ENCODE measurements at regions not wholly inside any gene's neighbourhood (a gene's known extent, or its start where the extent isn't known, plus 50 kb on each side); places are given as distances from the start of the nearest gene placed in this dataset.

DNA sequence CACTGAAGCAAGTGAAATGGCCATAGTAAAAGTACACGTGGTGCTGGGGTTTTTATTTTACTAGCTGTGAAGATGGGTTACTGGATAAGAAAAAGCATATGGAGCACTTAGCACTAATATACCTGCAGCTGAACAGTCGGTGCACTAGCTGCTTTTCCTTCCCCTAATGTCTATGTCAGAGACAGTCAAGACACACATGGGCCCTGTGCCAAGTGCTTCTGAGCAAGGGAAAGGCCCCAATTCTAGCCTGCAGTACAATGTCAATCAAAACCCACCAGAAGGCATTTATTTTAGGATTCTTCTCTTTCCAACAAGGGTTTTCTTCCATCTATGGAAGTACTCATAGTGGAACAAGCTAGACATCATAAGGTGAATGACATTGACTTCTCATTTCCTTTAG lies 716.7 kb downstream of the CCSER2 start:
- intact Hi-C loops (cut with micrococcal nuclease): no loop called here
- Histone ChIP-seq H3K27ac (replicated peaks) (no peak overlapping the region), H3K27me3 (ENCODE audit: low read depth) (no peaks in the 10 kb centered on the region), H3K36me3 (no peaks in the 10 kb centered on the region), H3K9me3 (replicated peaks) (peaks cover 23% of the 10 kb centered on the region), H3K4me3 (no peak overlapping the region), H3K4me1 (no peaks in the 10 kb centered on the region)
- DNase-seq: no peak
- TF ChIP-seq, protein P1, sequence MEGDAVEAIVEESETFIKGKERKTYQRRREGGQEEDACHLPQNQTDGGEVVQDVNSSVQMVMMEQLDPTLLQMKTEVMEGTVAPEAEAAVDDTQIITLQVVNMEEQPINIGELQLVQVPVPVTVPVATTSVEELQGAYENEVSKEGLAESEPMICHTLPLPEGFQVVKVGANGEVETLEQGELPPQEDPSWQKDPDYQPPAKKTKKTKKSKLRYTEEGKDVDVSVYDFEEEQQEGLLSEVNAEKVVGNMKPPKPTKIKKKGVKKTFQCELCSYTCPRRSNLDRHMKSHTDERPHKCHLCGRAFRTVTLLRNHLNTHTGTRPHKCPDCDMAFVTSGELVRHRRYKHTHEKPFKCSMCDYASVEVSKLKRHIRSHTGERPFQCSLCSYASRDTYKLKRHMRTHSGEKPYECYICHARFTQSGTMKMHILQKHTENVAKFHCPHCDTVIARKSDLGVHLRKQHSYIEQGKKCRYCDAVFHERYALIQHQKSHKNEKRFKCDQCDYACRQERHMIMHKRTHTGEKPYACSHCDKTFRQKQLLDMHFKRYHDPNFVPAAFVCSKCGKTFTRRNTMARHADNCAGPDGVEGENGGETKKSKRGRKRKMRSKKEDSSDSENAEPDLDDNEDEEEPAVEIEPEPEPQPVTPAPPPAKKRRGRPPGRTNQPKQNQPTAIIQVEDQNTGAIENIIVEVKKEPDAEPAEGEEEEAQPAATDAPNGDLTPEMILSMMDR (IDR thresholded peaks at IDR 0.05; ENCODE audit: borderline replicate concordance): no peak

DNA sequence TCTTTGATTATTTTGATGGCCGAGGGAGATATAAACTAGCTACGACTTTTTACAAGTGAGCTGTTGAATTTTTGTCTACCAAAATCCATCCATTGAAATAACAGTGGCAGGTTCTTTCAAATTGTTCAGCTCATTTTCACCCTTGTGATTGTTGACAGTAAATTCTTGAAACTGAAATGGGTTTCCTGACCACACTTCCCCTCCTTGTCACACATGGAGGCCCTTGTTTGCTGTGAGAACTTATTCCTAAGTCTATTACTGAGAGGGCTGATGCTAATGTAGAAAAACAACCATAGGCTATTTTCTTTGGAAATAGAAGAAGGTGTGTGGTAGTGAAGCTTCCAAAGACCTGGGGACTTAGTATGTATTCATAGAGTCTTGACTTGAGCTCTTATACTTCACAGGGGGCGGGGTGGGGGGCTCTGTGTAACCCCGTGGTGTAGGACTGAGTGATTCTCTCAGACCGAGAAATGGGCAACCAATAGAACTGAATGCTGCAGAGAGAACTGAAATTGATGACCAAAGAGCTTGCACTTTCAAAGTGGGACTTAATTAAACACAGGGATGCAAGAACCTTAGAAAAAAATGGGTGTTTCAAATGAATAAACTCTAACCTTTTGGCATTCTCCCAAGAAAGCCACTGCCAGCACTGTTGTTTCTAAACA lies 718.9 kb downstream of the CCSER2 start:
- no peak for DNase-seq
- Histone ChIP-seq H3K9me3 (replicated peaks) (peaks cover 14% of the 10 kb centered on the region), H3K36me3 (no peaks in the 10 kb centered on the region), H3K4me1 (no peaks in the 10 kb centered on the region), H3K27ac (replicated peaks) (no peak overlapping the region), H3K27me3 (ENCODE audit: low read depth) (no peaks in the 10 kb centered on the region), H3K4me3 (no peak overlapping the region)
- intact Hi-C loops (cut with micrococcal nuclease): no loop called here
- TF ChIP-seq, protein P1 (IDR thresholded peaks at IDR 0.05; ENCODE audit: borderline replicate concordance): no peak

DNA sequence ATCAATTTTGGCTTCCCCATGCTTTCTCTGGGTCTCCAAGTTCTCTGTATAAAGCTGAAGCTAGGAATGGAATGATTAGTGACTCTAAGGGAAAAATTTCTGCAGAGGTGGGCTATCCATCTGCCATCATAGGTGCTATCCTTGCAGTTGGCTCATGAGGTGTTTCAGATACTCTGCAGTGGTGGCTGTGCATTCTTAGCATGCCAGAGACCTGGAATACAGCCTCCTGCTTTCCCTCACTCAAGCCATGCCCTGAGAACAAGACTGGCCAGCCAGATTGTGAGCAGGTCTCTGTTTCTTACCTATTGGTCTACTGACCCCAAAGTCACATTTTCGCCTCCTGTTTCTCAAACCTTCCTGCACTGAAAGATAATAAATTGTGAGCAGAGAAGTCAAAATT lies 719.6 kb downstream of the CCSER2 start:
- TF ChIP-seq, protein P1 (IDR thresholded peaks at IDR 0.05; ENCODE audit: borderline replicate concordance): no peak
- intact Hi-C loops (cut with micrococcal nuclease): no loop called here
- Histone ChIP-seq H3K36me3 (no peaks in the 10 kb centered on the region), H3K27me3 (ENCODE audit: low read depth) (no peaks in the 10 kb centered on the region), H3K9me3 (replicated peaks) (peaks cover 14% of the 10 kb centered on the region), H3K4me1 (no peaks in the 10 kb centered on the region), H3K27ac (replicated peaks) (no peak overlapping the region), H3K4me3 (no peak overlapping the region)
- DNase-seq: no peak

DNA sequence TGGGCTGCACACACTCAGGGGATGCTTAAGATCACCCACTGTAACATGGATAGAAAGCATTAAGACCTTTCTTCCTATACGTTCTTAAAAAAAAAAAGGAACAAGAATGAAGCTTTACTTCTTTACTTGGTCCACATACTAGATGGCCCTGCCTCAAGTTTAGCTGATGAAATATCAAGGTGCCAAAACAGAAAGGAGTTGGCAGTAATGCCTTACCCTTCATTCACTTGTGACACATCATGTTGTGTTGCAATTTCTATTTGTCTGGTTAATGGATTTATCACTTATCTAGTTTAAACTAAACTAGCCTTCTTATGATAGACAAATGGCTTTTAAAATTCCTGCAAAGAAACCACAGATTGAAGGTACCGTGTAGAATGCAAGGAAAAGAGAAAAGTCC lies 720.3 kb downstream of the CCSER2 start:
- intact Hi-C loops (cut with micrococcal nuclease): no loop called here
- TF ChIP-seq, protein P1 (IDR thresholded peaks at IDR 0.05; ENCODE audit: borderline replicate concordance): no peak
- no peaks in the 10 kb centered on the region for H3K4me1 ChIP-seq
- no peak for DNase-seq
- H3K27me3 ChIP-seq (ENCODE audit: low read depth): no peaks in the 10 kb centered on the region
- no peaks in the 10 kb centered on the region for H3K36me3 ChIP-seq
- H3K4me3 ChIP-seq: no peak overlapping the region
- H3K27ac ChIP-seq (replicated peaks): no peak overlapping the region
- peaks cover 14% of the 10 kb centered on the region for H3K9me3 ChIP-seq (replicated peaks)

DNA sequence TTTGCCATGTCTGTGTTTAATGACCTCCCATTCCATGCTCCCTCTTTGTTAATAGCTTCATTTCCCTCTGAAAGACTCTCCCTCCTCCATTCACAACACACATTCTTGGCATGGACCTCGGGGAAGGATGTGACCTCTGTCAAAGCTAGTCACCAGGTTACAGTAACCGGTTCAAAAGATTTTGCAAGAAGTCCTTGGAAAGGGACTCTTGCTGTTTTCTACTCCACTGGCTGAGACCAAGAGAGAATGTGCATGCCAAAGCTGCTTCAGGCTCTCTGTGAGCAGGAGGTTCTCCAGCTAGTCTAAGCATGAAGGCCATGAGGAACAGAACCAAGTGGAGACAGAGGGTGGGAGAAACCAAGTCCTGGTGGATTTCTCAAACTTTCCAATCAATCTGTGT lies 732.6 kb downstream of the CCSER2 start:
- intact Hi-C loops (cut with micrococcal nuclease): no loop called here
- no peaks in the 10 kb centered on the region for H3K4me1 ChIP-seq

More for the DNA sequence above, 732.6 kb downstream of the CCSER2 start:
- Histone ChIP-seq H3K27ac (replicated peaks) (no peak overlapping the region), H3K36me3 (no peaks in the 10 kb centered on the region), H3K9me3 (replicated peaks) (peaks cover 28% of the 10 kb centered on the region), H3K27me3 (ENCODE audit: low read depth) (no peaks in the 10 kb centered on the region), H3K4me3 (no peak overlapping the region)
- TF ChIP-seq, protein P1 (IDR thresholded peaks at IDR 0.05; ENCODE audit: borderline replicate concordance): no peak
- DNase-seq: no peak

All from left ventricle myocardium inferior (tissue), 1 donor.